Activated naive CD4-positive, alpha-beta T cell treated with anti-CD3 and anti-CD28 coated beads for 36 hours (primary cell): ENCODE measurements at regions not wholly inside any gene's neighbourhood (a gene's known extent, or its start where the extent isn't known, plus 50 kb on each side); places are given as distances from the start of the nearest gene placed in this dataset.
"Not testable (repeated sequence)": the region's sequence is repeated elsewhere in the genome, so short reads cannot be mapped to it uniquely, and the experiment has no call there.

Experiments
- CTCF ChIA-PET: fragments of 350-600 bp; sonication (Branson Sonifier 250); formaldehyde crosslinking; loops from one replicate; lab custom pipeline; 2021; ENCODE audit warnings: antibody characterized with exemption; lab: Charles Lee
- DNase-seq: peaks from one replicate; pipeline ENCODE4 v3.0.0-alpha.2; 2020
- H3K27ac Mint-ChIP-seq: one replicate; pipeline ENCODE4 v1.8.0; 2021; ENCODE audit warnings: mild to moderate bottlenecking, mixed read lengths
- H3K27me3 Mint-ChIP-seq: one replicate; pipeline ENCODE4 v1.8.0; 2021; ENCODE audit warnings: low read depth, mixed read lengths
- H3K36me3 Mint-ChIP-seq: one replicate; pipeline ENCODE4 v1.8.0; 2021; ENCODE audit warnings: low read depth, mixed read lengths
- H3K4me1 Mint-ChIP-seq: one replicate; pipeline ENCODE4 v1.8.0; 2021; ENCODE audit warnings: low read depth, mixed read lengths
- H3K4me3 Mint-ChIP-seq: one replicate; pipeline ENCODE4 v1.8.0; 2021; ENCODE audit warnings: mild to moderate bottlenecking, moderate library complexity, mixed read lengths
- H3K9me3 Mint-ChIP-seq: one replicate; pipeline ENCODE4 v1.8.0; 2021; ENCODE audit warnings: mixed read lengths
- intact Hi-C: fragments of 100-400 bp; cut with micrococcal nuclease; formaldehyde crosslinking; loops from one replicate; pipeline ENCODE4 v1.15.1; 2023

DNA sequence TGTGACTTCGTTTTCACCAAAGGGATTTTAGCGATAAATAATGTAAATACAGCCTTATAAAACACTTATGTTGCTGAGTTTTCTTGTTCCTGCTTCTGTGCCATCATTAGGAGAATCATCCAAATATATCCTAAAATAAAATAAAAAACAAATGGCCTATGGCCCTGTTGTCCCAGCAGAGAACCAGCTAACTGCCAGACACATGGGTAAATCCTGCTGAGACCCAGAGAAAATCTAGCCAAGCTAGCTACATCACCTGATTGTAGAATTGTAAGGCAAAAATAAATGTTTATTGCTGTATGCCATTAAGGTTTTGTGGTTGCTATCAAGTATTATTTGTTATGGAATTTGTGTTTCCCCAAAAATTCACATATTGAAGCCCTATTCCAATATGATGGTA lies 631.2 kb upstream of the SYNCRIP start:
- Mint-ChIP-seq H3K4me3 (no peak overlapping the region), H3K9me3 (no peaks in the 10 kb centered on the region), H3K27ac (no peak overlapping the region), H3K36me3 (no peaks in the 10 kb centered on the region), H3K4me1 (no peaks in the 10 kb centered on the region), H3K27me3 (no peaks in the 10 kb centered on the region)
- intact Hi-C loops, result no loop called here
- CTCF ChIA-PET, result no interaction called here
- no peak for DNase-seq

DNA sequence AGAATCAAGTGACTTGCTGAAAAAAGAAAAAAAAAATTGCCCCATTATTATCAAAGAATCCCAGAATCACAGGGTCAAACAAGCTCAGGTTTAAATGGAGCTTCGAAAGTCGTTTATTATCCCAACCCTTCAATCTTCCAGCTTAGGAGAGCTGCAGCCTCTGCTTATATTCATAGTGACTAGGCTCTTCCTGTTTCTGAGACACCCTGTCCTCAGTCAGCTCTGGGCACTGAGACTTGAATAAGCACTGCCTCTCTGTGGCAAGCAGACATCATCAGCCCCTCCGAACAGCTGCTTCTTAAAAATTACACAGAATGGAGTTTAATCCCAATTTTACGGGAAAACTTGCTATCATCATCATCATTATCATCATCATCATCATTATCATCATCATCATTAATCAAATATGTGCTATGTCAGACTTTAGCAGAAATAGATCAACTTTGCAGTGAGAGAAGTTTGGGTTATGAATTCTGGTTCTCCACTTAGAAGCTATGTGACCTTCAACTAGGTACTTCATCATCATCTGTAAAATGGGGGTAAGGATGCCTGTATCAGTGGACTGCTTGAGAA lies 614.0 kb upstream of the SYNCRIP start:
- Mint-ChIP-seq H3K9me3 (peaks cover 5% of the 10 kb centered on the region), H3K4me1 (no peaks in the 10 kb centered on the region), H3K27me3 (no peaks in the 10 kb centered on the region), H3K4me3 (no peak overlapping the region), H3K27ac (no peak overlapping the region), H3K36me3 (no peaks in the 10 kb centered on the region)
- intact Hi-C loops, result no loop called here
- no peak for DNase-seq
- CTCF ChIA-PET, result interaction anchor here (0.7 kb wide), 1 partner anchor 10 kb away, joined by 3 read pairs; no protein-coding TSS in a partner anchor

DNA sequence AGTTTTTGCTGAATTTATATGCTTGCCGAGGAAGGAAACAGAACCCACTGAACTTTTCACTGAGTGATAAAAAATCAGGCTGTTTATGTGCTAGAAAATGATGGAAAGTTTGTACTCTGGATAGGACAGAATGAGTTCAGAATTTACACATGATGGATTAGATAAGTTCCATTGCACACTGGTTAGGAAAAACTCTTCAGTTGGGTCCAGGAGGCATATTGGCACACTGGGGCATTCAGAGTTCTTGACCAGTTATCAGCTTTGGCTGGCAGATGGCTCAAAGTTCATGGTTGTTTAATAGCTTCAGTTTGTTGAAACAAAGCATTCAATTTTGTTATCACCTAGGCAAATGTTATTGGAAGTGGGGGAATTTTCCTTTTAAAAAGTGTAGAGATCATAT lies 613.3 kb upstream of the SYNCRIP start:
- Mint-ChIP-seq H3K36me3 (no peaks in the 10 kb centered on the region), H3K4me3 (no peak overlapping the region), H3K27me3 (no peaks in the 10 kb centered on the region), H3K4me1 (no peaks in the 10 kb centered on the region), H3K27ac (no peak overlapping the region), H3K9me3 (peaks cover 5% of the 10 kb centered on the region)
- DNase-seq, result no peak
- intact Hi-C loops, result no loop called here
- CTCF ChIA-PET, result no interaction called here

DNA sequence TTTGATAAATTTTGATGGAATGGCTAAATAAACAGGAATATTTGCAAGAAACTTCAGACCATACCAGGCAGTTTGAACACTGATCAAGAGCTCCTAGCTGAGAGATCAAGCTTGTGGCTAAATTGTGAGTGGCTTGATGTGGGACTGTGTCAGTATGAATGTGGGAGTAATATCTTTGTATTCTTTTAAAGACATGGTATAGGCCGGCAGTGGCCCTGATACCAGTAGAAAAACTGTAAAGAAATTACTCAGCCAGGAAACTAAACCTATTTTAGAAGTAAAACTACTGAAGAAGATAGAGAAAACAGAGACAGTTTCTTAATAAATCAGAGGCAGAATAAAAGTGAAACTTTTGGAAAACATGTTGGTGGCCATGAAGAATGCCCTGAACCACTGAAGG lies 608.4 kb upstream of the SYNCRIP start:
- no peaks in the 10 kb centered on the region for H3K27me3 Mint-ChIP-seq
- no peaks in the 10 kb centered on the region for H3K36me3 Mint-ChIP-seq
- no peaks in the 10 kb centered on the region for H3K9me3 Mint-ChIP-seq

DNA sequence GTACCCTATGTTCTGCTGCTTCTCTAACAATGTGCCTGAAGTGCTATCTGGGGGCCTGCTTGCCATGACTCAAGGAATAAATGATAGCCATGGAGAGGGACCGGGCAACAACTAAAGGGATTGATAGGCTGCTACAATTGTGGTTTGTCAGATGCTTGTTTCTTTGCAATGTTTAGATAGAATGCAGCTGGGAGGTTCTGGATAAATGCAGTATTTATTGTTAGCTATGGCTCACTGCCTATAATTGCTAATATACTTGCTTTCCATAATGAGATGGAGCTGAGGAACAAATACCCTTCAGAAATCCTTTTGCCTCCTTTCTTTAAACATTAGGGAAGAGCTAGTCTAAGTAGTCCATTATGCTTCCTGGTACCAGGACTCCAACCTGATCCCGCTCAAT lies 575.2 kb upstream of the SYNCRIP start:
- Mint-ChIP-seq H3K9me3 (peaks cover 3% of the 10 kb centered on the region), H3K27ac (no peak overlapping the region), H3K27me3 (no peaks in the 10 kb centered on the region), H3K36me3 (no peaks in the 10 kb centered on the region), H3K4me3 (no peak overlapping the region), H3K4me1 (no peaks in the 10 kb centered on the region)
- no peak for DNase-seq
- CTCF ChIA-PET, result no interaction called here
- intact Hi-C loops, result no loop called here

More for the DNA sequence above, 608.4 kb upstream of the SYNCRIP start:
- H3K4me3 Mint-ChIP-seq, result no peak overlapping the region
- CTCF ChIA-PET, result no interaction called here
- no peak for DNase-seq
- intact Hi-C loops, result no loop called here
- no peak overlapping the region for H3K27ac Mint-ChIP-seq
- no peaks in the 10 kb centered on the region for H3K4me1 Mint-ChIP-seq

DNA sequence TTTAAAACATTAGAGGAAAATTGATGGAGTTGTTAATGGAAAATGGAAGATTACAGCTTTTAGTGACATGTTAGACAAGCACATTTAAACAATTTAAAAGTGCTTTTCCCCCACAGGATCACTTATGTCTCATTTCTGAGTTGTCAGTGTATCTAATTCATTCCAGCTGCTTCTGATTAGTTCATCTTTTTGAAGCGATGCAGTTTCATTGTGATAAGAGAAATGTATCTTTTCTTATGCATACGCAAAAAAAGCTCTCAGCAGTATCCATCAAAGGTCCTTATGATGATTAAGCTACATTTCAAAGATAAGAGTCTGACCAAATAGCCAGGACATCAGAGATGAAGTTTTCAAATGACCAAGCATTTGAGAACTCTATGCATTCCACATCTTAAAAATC lies 572.6 kb upstream of the SYNCRIP start:
- Mint-ChIP-seq H3K27ac (no peak overlapping the region), H3K27me3 (no peaks in the 10 kb centered on the region), H3K9me3 (peaks cover 3% of the 10 kb centered on the region), H3K4me3 (no peak overlapping the region), H3K4me1 (no peaks in the 10 kb centered on the region), H3K36me3 (no peaks in the 10 kb centered on the region)
- CTCF ChIA-PET, result no interaction called here
- intact Hi-C loops, result no loop called here
- no peak for DNase-seq

DNA sequence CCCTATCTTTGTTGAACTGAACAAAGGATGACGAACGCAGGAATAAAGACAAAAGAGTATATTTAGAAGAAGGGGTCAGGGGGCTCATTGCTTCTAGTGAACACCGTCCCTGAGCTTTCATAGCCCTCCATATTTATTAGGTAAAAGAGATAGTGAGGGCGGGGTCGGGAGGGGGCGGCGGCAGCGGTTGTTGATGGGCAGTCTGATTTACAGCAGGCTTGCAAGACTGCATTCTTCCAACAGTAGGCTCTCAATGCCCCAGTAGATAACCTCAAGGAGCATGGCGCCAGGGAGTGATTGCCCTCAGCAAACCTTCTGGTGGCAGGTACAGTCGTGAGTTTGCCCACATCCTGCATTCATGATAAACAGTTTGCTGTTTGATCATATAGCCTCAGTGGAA lies 563.3 kb upstream of the SYNCRIP start:
- H3K4me3 Mint-ChIP-seq, result no peak overlapping the region
- H3K27ac Mint-ChIP-seq, result no peak overlapping the region
- no peaks in the 10 kb centered on the region for H3K4me1 Mint-ChIP-seq
- no peaks in the 10 kb centered on the region for H3K9me3 Mint-ChIP-seq
- H3K36me3 Mint-ChIP-seq, result no peaks in the 10 kb centered on the region
- DNase-seq, result no peak
- H3K27me3 Mint-ChIP-seq, result no peaks in the 10 kb centered on the region
- CTCF ChIA-PET, result no interaction called here
- intact Hi-C loops, result no loop called here

DNA sequence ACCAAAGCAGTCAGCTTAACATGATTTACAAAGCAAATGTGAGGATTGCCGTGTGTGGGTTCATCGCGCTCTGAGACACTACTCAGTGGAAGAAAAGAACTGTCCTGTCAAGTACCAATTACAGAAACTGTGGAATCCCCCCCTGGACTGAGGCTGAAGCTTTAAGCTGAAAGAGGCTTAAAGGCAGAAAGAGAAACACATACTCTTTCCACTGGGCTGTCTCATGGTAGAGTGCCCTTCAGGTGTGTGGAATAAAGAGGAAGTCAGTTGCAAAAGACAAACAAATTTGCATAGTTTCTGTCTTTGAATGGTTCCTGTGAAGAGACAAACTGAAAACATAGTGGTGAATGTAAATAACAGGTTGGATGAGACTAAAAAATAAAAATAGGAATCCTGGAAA lies 560.4 kb upstream of the SYNCRIP start:
- no peaks in the 10 kb centered on the region for H3K27me3 Mint-ChIP-seq
- no peaks in the 10 kb centered on the region for H3K4me1 Mint-ChIP-seq

DNA sequence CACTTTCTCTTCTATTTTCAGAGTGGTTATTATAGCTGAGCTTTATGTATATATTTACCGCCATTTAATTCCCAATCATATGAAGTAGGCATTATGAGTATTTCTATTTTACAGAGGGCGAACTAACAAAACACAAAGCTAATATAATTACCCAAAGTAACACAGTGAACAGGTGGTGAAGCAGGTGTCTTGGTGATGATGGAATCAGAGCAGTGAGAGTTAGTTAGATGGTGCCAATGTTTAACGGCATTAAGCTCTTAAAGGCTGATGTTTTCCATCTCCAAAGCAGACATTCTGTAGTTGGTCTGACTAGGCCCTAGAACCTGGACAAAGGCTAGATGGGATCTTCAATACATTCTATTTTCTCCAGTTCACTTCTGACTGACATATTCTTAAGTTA lies 551.1 kb upstream of the SYNCRIP start:
- intact Hi-C loops, result loop anchor here (5.0 kb wide), 1 partner anchor 272 kb away; no protein-coding TSS in a partner anchor
- H3K36me3 Mint-ChIP-seq, result no peaks in the 10 kb centered on the region
- H3K27me3 Mint-ChIP-seq, result no peaks in the 10 kb centered on the region
- CTCF ChIA-PET, result no interaction called here
- DNase-seq, result no peak
- no peak overlapping the region for H3K27ac Mint-ChIP-seq
- H3K4me3 Mint-ChIP-seq, result no peak overlapping the region
- H3K9me3 Mint-ChIP-seq, result no peaks in the 10 kb centered on the region
- no peaks in the 10 kb centered on the region for H3K4me1 Mint-ChIP-seq

More for the DNA sequence above, 560.4 kb upstream of the SYNCRIP start:
- Mint-ChIP-seq H3K4me3 (no peak overlapping the region), H3K27ac (no peak overlapping the region), H3K9me3 (peaks cover 3% of the 10 kb centered on the region), H3K36me3 (no peaks in the 10 kb centered on the region)
- CTCF ChIA-PET, result no interaction called here
- intact Hi-C loops, result no loop called here
- no peak for DNase-seq

DNA sequence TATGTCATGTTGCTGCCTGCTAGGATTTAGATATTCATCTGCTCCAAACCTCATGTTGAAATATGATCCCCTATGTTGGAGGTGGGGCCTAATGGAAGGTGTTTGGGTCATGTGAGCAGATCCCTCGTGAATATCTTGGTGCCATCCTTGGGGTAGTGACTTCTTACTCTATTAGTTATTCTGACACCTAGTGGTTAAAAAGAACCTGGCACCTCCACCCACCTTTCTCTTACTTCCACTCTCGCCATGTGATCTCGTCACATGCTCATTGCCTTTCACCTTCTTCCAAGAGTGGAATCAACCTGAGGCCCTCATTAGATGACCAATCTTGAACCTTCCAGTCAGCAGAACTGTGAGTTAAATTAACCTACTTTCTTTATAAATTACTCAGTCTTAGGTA lies 549.4 kb upstream of the SYNCRIP start:
- no peak for DNase-seq
- no peak overlapping the region for H3K4me3 Mint-ChIP-seq
- H3K9me3 Mint-ChIP-seq, result no peaks in the 10 kb centered on the region
- intact Hi-C loops, result loop anchor here (5.0 kb wide), 1 partner anchor 270 kb away; no protein-coding TSS in a partner anchor
- no peaks in the 10 kb centered on the region for H3K4me1 Mint-ChIP-seq
- CTCF ChIA-PET, result no interaction called here
- no peaks in the 10 kb centered on the region for H3K27me3 Mint-ChIP-seq
- H3K27ac Mint-ChIP-seq, result no peak overlapping the region
- H3K36me3 Mint-ChIP-seq, result no peaks in the 10 kb centered on the region

DNA sequence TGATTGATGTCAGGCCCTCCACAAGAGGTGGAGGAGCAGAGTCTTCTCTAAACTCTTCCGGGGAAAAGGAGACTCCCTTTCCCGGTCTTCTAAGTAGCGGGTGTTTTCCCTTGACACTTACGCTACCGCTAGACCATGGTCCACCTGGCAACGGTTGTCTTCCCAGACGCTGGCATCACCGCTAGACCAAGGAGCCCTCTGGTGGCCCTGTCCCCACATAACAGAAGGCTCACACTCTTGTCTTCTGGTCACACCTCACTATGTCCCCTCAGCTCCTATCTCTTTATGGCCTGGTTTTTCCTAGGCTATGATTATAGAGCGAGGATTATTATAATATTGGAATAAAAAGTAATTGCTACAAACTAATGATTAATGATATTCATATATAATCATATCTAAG lies 532.5 kb upstream of the SYNCRIP start:
- H3K27ac Mint-ChIP-seq, CTCF ChIA-PET, DNase-seq, H3K27me3 Mint-ChIP-seq, intact Hi-C loops, H3K9me3 Mint-ChIP-seq, H3K36me3 Mint-ChIP-seq, H3K4me1 Mint-ChIP-seq, H3K4me3 Mint-ChIP-seq: not testable (repeated sequence)

DNA sequence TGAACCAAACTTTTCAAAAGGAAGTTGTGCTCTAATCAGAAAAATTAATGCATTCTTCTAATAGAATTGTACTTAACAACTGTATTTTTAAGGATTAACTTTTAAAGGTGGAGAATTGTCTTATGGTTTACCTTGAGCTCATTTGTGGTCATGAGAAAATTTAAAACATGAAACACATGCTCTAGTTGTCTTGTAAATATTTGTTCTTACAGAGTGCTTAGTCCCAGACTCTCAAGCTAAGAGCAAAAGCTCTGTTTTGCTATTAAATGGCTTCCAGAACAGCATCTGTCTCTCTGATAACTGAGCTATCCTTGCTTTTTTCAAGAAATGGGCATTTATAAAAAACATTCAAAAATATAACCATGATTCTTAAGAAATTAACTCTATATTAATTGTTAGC lies 512.2 kb upstream of the SYNCRIP start:
- no peak overlapping the region for H3K27ac Mint-ChIP-seq
- no peaks in the 10 kb centered on the region for H3K9me3 Mint-ChIP-seq
- intact Hi-C loops, result no loop called here
- no peaks in the 10 kb centered on the region for H3K27me3 Mint-ChIP-seq
- CTCF ChIA-PET, result interaction anchor here (0.6 to 0.9 kb wide), 2 partner anchors 15 to 45 kb away, joined by 3 read pairs; no protein-coding TSS in a partner anchor
- no peak for DNase-seq
- no peak overlapping the region for H3K4me3 Mint-ChIP-seq
- H3K4me1 Mint-ChIP-seq, result no peaks in the 10 kb centered on the region
- H3K36me3 Mint-ChIP-seq, result no peaks in the 10 kb centered on the region

DNA sequence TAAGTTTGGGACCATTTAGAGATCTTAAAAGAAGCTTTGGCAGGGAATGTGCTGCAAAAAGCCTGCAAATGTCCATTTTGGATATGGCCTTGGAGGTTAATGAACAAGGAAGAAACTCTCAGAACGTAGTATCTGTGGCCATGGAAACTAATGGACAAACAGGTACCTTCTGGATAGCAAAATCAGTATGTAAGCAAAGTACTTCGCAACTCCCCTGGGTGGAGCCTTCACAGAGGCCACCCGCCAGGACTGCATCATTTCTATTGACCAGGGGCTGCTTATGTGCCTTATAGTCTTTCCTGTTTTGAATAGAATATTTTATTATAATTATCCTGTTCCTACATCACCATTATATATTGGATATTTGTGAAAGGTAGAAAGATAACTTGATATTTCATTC lies 510.8 kb upstream of the SYNCRIP start:
- Mint-ChIP-seq H3K27me3 (no peaks in the 10 kb centered on the region), H3K9me3 (no peaks in the 10 kb centered on the region), H3K4me1 (no peaks in the 10 kb centered on the region), H3K27ac (no peak overlapping the region), H3K4me3 (no peak overlapping the region), H3K36me3 (no peaks in the 10 kb centered on the region)
- no peak for DNase-seq
- intact Hi-C loops, result no loop called here
- CTCF ChIA-PET, result no interaction called here
